Natural killer cell (primary cell): ENCODE measurements at regions not wholly inside any gene's neighbourhood (a gene's known extent, or its start where the extent isn't known, plus 50 kb on each side); places are given as distances from the start of the nearest gene placed in this dataset.

ENCODE experiments used
- ATAC-seq, 3 donors: fragments of 150-1000 bp in 2 of 3; fragments of 200-7000 bp in 1 of 3; cut with Tn5 transposase; 1 replicate in 1 of 3; 2 replicates in 2 of 3; pipeline ENCODE4 v1.10.0; 2021; ENCODE audit warnings: mild to moderate bottlenecking in 2 of 3, moderate library complexity in 2 of 3
- DNase-seq, 2 donors: peaks; one replicate each; pipeline versions ENCODE4 v3.0.0 to v3.0.0-alpha.2; 2013 to 2021; ENCODE audit warnings: mixed read lengths in 1 of 2
- H3K27ac ChIP-seq: one replicate; pipeline ENCODE4 v1.5.1; 2013; ENCODE audit warnings: mild to moderate bottlenecking, low read length
- H3K27me3 ChIP-seq: one replicate; pipeline ENCODE4 v1.6.1; 2013; ENCODE audit warnings: low read length; ENCODE audit not compliant: control insufficient read depth, insufficient read depth
- H3K36me3 ChIP-seq: one replicate; pipeline ENCODE4 v1.6.1; 2013; ENCODE audit warnings: low read length; ENCODE audit not compliant: control insufficient read depth, insufficient read depth
- H3K4me1 ChIP-seq: one replicate; pipeline ENCODE4 v1.6.1; 2013; ENCODE audit warnings: low read length; ENCODE audit not compliant: control insufficient read depth, insufficient read depth
- H3K4me3 ChIP-seq: one replicate; pipeline ENCODE4 v1.5.1; 2013; ENCODE audit warnings: low read length
- H3K9me3 ChIP-seq: one replicate; pipeline ENCODE4 v1.6.1; 2013; ENCODE audit warnings: low read length; ENCODE audit not compliant: control insufficient read depth, insufficient read depth
- H3K27ac Mint-ChIP-seq, 2 donors: one replicate each; pipeline ENCODE4 v1.8.0; 2022; ENCODE audit warnings: mild to moderate bottlenecking in 2 of 2, mixed read lengths in 2 of 2, moderate library complexity in 1 of 2
- H3K27me3 Mint-ChIP-seq, 2 donors: one replicate each; pipeline ENCODE4 v1.8.0; 2022; ENCODE audit warnings: low read depth in 2 of 2, mixed read lengths in 2 of 2
- H3K36me3 Mint-ChIP-seq: one replicate; pipeline ENCODE4 v1.8.0; 2022; ENCODE audit warnings: mixed read lengths
- H3K4me1 Mint-ChIP-seq, 2 donors: one replicate each; pipeline ENCODE4 v1.8.0; 2022; ENCODE audit warnings: mixed read lengths in 2 of 2
- H3K4me3 Mint-ChIP-seq: one replicate; pipeline ENCODE4 v1.8.0; 2022; ENCODE audit warnings: mild to moderate bottlenecking, moderate library complexity, mixed read lengths
- H3K9me3 Mint-ChIP-seq, 2 donors: one replicate each; pipeline ENCODE4 v1.8.0; 2022; ENCODE audit warnings: mixed read lengths in 2 of 2
- WGBS: methylation state at CpG from one replicate; pipeline ENCODE4 v1.1.7; 2013; ENCODE audit warnings: missing lambda C conversion rate; ENCODE audit not compliant: insufficient coverage; 5-methylcytosine and 5-hydroxymethylcytosine counted together
- intact Hi-C: fragments of 100-400 bp; cut with micrococcal nuclease; formaldehyde crosslinking; loops from one replicate; pipeline ENCODE4 v1.14.2; 2022
- TF ChIP-seq, protein P1 (sequence below): fragments of 200-600 bp; IDR thresholded peaks from one replicate; pipeline ENCODE4 v1.8.0; 2022; ENCODE audit warnings: antibody characterized with exemption

- Mint-ChIP-seq H3K36me3 (no peaks in the 10 kb centered on the region), H3K4me3 (no peak overlapping the region), H3K27ac (no peak overlapping the region), H3K4me1 (no peaks in the 10 kb centered on the region), H3K9me3 (peaks cover 7 to 8% of the 10 kb centered on the region in 2 donors), H3K27me3 (no peaks in the 10 kb centered on the region)
- H3K27ac ChIP-seq = no peak overlapping the region
- H3K9me3 ChIP-seq = peaks cover 3% of the 10 kb centered on the region
- TF ChIP-seq, protein P1, sequence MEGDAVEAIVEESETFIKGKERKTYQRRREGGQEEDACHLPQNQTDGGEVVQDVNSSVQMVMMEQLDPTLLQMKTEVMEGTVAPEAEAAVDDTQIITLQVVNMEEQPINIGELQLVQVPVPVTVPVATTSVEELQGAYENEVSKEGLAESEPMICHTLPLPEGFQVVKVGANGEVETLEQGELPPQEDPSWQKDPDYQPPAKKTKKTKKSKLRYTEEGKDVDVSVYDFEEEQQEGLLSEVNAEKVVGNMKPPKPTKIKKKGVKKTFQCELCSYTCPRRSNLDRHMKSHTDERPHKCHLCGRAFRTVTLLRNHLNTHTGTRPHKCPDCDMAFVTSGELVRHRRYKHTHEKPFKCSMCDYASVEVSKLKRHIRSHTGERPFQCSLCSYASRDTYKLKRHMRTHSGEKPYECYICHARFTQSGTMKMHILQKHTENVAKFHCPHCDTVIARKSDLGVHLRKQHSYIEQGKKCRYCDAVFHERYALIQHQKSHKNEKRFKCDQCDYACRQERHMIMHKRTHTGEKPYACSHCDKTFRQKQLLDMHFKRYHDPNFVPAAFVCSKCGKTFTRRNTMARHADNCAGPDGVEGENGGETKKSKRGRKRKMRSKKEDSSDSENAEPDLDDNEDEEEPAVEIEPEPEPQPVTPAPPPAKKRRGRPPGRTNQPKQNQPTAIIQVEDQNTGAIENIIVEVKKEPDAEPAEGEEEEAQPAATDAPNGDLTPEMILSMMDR = no peak
- no peaks in the 10 kb centered on the region for H3K27me3 ChIP-seq
- H3K4me3 ChIP-seq = no peak overlapping the region
- ATAC-seq (no peak), DNase-seq (no peak)
- H3K36me3 ChIP-seq = no peaks in the 10 kb centered on the region
- intact Hi-C loops = no loop called here
- H3K4me1 ChIP-seq = no peaks in the 10 kb centered on the region
Measured at GRCh38 chr18:34345738-34346137, 121.0 kb upstream of the NOL4 start.

- 59% methylated on average over 3 of the region's 3 CpGs for WGBS
- no peak overlapping the region for H3K4me3 Mint-ChIP-seq
- ATAC-seq = no peak
Measured at GRCh38 chr18:34350778-34351177, 126.1 kb upstream of the NOL4 start.

DNA sequence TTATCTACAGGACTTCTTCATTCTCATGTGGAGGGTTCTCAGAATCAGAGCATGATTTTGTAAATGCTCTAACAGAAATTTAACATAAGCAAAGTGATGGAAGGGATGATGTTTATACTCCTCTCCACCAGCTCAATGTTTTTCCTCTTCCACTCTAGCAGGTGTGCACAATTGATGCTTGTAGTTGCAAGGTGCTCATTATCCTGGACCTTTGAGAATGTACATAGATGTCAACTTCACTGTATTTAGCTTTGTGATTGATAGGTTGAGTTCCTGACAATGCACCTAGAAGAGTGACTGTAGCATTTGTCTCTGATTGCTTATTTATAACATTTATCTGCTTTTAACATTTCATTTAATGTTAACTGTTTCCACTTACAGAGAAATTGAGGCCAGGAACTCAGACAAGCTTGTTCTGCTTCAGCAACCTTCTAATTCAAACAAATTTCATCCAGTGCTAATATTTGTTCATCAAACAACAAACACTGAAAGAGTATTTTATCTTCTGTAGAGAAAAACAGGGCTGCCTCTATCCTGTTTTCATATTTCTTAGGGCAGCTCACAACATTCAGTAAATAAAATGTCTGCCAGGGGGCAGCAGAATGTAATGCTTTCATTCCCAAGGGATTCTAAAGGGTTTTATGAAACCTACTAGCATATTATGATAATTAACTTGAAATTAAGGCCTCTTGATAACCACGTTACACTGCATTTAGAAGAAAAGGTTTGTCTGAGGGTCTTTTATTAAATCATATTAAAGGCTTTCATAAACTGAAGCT lies 127.9 kb upstream of the NOL4 start:
- Mint-ChIP-seq H3K27me3 (no peaks in the 10 kb centered on the region), H3K9me3 (peaks cover 0 to 10% of the 10 kb centered on the region in 2 donors), H3K4me3 (no peak overlapping the region), H3K4me1 (no peaks in the 10 kb centered on the region), H3K36me3 (no peaks in the 10 kb centered on the region), H3K27ac (no peak overlapping the region)
- Histone ChIP-seq H3K4me3 (no peak overlapping the region), H3K4me1 (no peaks in the 10 kb centered on the region), H3K27ac (no peak overlapping the region), H3K36me3 (no peaks in the 10 kb centered on the region), H3K9me3 (peaks cover 4% of the 10 kb centered on the region), H3K27me3 (no peaks in the 10 kb centered on the region)
- ATAC-seq (no peak), DNase-seq (no peak)
- no CpG with 5 or more reads among the region's 1 CpG for WGBS
- TF ChIP-seq, protein P1 = no peak
- intact Hi-C loops = no loop called here

More at GRCh38 chr18:34350778-34351177, 126.1 kb upstream of the NOL4 start:
- Mint-ChIP-seq H3K27ac (no peak overlapping the region), H3K36me3 (no peaks in the 10 kb centered on the region), H3K9me3 (peaks cover 0 to 6% of the 10 kb centered on the region in 2 donors), H3K27me3 (no peaks in the 10 kb centered on the region), H3K4me1 (no peaks in the 10 kb centered on the region)
- no peaks in the 10 kb centered on the region for H3K4me1 ChIP-seq
- intact Hi-C loops = no loop called here
- H3K27me3 ChIP-seq = no peaks in the 10 kb centered on the region
- H3K36me3 ChIP-seq = no peaks in the 10 kb centered on the region
- no peak overlapping the region for H3K27ac ChIP-seq
- H3K4me3 ChIP-seq = no peak overlapping the region
- no peak for DNase-seq
- TF ChIP-seq, protein P1 = no peak
- peaks cover 4% of the 10 kb centered on the region for H3K9me3 ChIP-seq

- 82% methylated on average over 3 of the region's 3 CpGs for WGBS
- Mint-ChIP-seq H3K27me3 (no peaks in the 10 kb centered on the region), H3K36me3 (no peaks in the 10 kb centered on the region), H3K4me1 (no peaks in the 10 kb centered on the region), H3K4me3 (no peak overlapping the region), H3K9me3 (peaks cover 3 to 12% of the 10 kb centered on the region in 2 donors), H3K27ac (no peak overlapping the region)
- intact Hi-C loops = no loop called here
- Histone ChIP-seq H3K27ac (no peak overlapping the region), H3K9me3 (peaks cover 4% of the 10 kb centered on the region), H3K36me3 (no peaks in the 10 kb centered on the region), H3K4me3 (no peak overlapping the region), H3K27me3 (no peaks in the 10 kb centered on the region), H3K4me1 (no peaks in the 10 kb centered on the region)
- no peak for ATAC-seq
- TF ChIP-seq, protein P1 = no peak
- no peak for DNase-seq
Measured at GRCh38 chr18:34354351-34354750, 129.6 kb upstream of the NOL4 start.
